Osteoblast (primary cell): ENCODE measurements at regions not wholly inside any gene's neighbourhood (a gene's known extent, or its start where the extent isn't known, plus 50 kb on each side); places are given as distances from the start of the nearest gene placed in this dataset.
A peak's percentile ranks its signal among the peaks of the same experiment; 100 is the strongest.

Experiments
- DNase-seq: peaks from one replicate; pipeline ENCODE4 v3.0.0; 2011; ENCODE audit warnings: low spot score, mixed read lengths; ENCODE audit not compliant: insufficient read length; ENCODE audit errors: missing footprints
- H2AFZ ChIP-seq: 2 replicates; pipeline ENCODE4 v1.6.0; 2011; ENCODE audit warnings: mild to moderate bottlenecking, low read length
- H3K27ac ChIP-seq: 2 replicates; pipeline ENCODE4 v1.5.1; 2011; ENCODE audit warnings: mild to moderate bottlenecking, low read depth, low read length, moderate library complexity
- H3K27me3 ChIP-seq: 2 replicates; pipeline ENCODE4 v1.6.0; 2012; ENCODE audit warnings: mild to moderate bottlenecking, control low read depth, inconsistent platforms, low read length, moderate library complexity; ENCODE audit not compliant: insufficient read depth
- H3K36me3 ChIP-seq: 2 replicates; pipeline ENCODE4 v1.5.1; 2011; ENCODE audit warnings: mild to moderate bottlenecking, low read length, control low read depth, moderate library complexity; ENCODE audit not compliant: insufficient read depth
- H3K4me1 ChIP-seq: 2 replicates; pipeline ENCODE4 v1.5.1; 2011; ENCODE audit warnings: mild to moderate bottlenecking, low read length, control low read depth, moderate library complexity; ENCODE audit not compliant: insufficient read depth
- H3K4me2 ChIP-seq: 2 replicates; pipeline ENCODE4 v1.6.0; 2011; ENCODE audit warnings: mild to moderate bottlenecking, low read length; ENCODE audit not compliant: insufficient read depth
- H3K4me3 ChIP-seq: fragments of 200-600 bp; sonication (generic); 3 replicates; pipeline ENCODE4 v1.5.1; 2012; ENCODE audit warnings: mild to moderate bottlenecking, low read length, inconsistent platforms; ENCODE audit not compliant: insufficient read depth
- H3K79me2 ChIP-seq: 2 replicates; pipeline ENCODE4 v1.6.0; 2012; ENCODE audit warnings: mild to moderate bottlenecking, low read length, control low read depth, inconsistent platforms; ENCODE audit not compliant: insufficient read depth
- H3K9me3 ChIP-seq: 2 replicates; pipeline ENCODE4 v1.5.1; 2011; ENCODE audit warnings: low read depth, low read length, control low read depth
- H4K20me1 ChIP-seq: 2 replicates; pipeline ENCODE4 v1.6.0; 2012; ENCODE audit warnings: mild to moderate bottlenecking, low read length, control low read depth; ENCODE audit not compliant: insufficient read depth
- CTCF ChIP-seq: IDR thresholded peaks from 2 replicates; pipeline ENCODE4 v1.5.1; 2011; ENCODE audit warnings: mild to moderate bottlenecking, low read depth, low read length, moderate library complexity; ENCODE audit errors: extremely low read depth

DNA sequence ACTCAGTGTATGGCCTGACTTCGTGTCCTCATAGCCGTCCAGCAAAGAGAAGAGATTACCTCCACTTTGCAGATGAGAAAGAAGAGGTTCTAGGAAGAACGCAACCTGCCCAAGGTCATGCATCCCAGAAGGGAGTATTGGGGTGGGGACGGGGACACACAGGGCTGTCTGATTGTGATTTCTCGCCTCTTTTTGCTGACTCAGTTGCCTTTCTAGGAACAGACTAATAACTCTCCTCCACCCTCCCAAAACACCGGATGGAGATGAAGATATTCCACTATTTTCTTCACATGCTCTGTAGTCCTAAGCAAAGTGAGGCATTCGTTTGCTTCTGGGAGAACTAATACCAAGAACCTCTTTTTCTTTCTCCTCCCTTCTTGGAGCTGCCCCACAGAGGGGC is 529.3 kb downstream of the MIAT start:
- TF ChIP-seq CTCF = no peak
- Histone ChIP-seq H3K27ac (no peak overlapping the region), H4K20me1 (no peaks in the 10 kb centered on the region), H3K27me3 (peaks cover 17% of the 10 kb centered on the region), H3K36me3 (no peaks in the 10 kb centered on the region), H2AFZ (no peak overlapping the region), H3K4me1 (no peaks in the 10 kb centered on the region), H3K4me3 (no peak overlapping the region), H3K9me3 (no peaks in the 10 kb centered on the region), H3K79me2 (no peaks in the 10 kb centered on the region), H3K4me2 (no peak overlapping the region)
- DNase-seq = no peak

DNA sequence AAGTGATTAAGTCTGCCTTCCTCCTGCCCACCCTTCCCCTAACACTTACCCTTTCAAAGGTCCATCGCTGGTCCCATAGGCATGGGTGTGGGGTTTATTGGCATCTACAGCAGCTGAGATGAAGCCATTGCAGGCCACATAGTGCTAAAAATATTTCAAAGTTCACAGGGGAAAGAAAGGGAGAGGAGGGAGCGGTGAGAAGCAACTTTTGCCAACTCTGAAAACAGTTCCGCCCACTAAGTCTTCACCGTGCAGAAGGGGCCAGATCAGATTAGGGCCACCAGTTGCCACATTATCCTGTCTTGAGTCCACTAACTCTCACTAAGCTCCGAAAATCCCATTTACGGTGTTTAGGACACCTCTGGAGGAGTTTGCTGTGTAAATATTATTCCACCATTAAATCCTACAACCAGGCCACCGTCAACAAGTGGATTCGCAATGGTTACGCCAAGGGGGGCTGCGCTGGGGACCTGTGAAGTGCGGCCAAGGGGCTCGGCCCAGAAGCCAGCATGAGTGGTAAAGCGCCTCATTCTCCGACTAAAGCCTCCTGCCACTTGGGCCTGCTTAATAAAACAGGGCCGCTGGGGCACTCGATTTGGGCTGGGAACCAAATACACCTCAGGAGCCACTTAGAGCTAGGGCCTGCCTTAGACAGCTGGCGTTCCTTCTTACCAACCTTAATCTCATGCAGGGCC is 534.9 kb downstream of the MIAT start:
- Histone ChIP-seq H2AFZ (no peak overlapping the region), H4K20me1 (no peaks in the 10 kb centered on the region)
- DNase-seq = peak; percentile 85

DNA sequence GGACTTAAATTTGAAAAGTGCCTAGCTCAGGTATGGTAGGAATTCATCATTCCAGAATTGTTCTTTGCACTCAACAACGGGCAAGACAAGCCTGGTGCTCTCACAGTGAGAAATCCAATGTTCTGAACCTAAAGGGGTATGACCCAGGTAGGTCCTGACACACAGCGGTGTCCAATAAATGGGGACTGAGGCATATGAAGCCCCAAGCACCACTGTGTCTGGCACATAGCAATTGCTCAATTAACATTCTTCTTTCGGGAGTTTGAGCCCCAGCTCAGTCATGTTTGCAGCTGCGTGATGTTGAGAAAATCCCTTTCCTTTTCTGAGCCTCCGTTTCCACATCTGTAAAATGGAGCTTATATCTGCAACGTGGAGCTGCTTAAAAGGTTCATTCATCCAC is 535.8 kb downstream of the MIAT start:
- Histone ChIP-seq H3K27me3 (peaks cover 4% of the 10 kb centered on the region), H3K4me2 (no peak overlapping the region), H3K79me2 (no peaks in the 10 kb centered on the region), H3K27ac (no peak overlapping the region), H3K36me3 (no peaks in the 10 kb centered on the region), H2AFZ (no peak overlapping the region), H3K4me3 (no peak overlapping the region), H3K4me1 (peaks cover 3% of the 10 kb centered on the region), H3K9me3 (no peaks in the 10 kb centered on the region), H4K20me1 (no peaks in the 10 kb centered on the region)
- no peak for DNase-seq
- no peak for TF ChIP-seq CTCF

More for the DNA sequence above, 534.9 kb downstream of the MIAT start:
- TF ChIP-seq CTCF = no peak
- Histone ChIP-seq H3K4me2 (no peak overlapping the region), H3K27me3 (peaks cover 10% of the 10 kb centered on the region), H3K9me3 (no peaks in the 10 kb centered on the region), H3K4me3 (no peak overlapping the region), H3K79me2 (no peaks in the 10 kb centered on the region), H3K4me1 (peaks cover 3% of the 10 kb centered on the region), H3K27ac (no peak overlapping the region), H3K36me3 (no peaks in the 10 kb centered on the region)

- no peaks in the 10 kb centered on the region for H3K36me3 ChIP-seq
- H4K20me1 ChIP-seq = no peaks in the 10 kb centered on the region
- peaks cover 3% of the 10 kb centered on the region for H3K4me1 ChIP-seq
- H3K27ac ChIP-seq = no peak overlapping the region
- H2AFZ ChIP-seq = no peak overlapping the region
- H3K4me2 ChIP-seq = no peak overlapping the region
- H3K79me2 ChIP-seq = no peaks in the 10 kb centered on the region
- no peak for TF ChIP-seq CTCF
- no peak overlapping the region for H3K4me3 ChIP-seq
- no peaks in the 10 kb centered on the region for H3K9me3 ChIP-seq
- DNase-seq = no peak
- peaks cover 3% of the 10 kb centered on the region for H3K27me3 ChIP-seq
Measured at GRCh38 chr22:27193636-27194035, 536.2 kb downstream of the MIAT start.
